Type B pancreatic cell (in vitro differentiated cells): ENCODE measurements at regions not wholly inside any gene's neighbourhood (a gene's known extent, or its start where the extent isn't known, plus 50 kb on each side); places are given as distances from the start of the nearest gene placed in this dataset.
A peak's percentile ranks its signal among the peaks of the same experiment; 100 is the strongest.

ENCODE experiments used
- DNase-seq: peaks from one replicate; pipeline ENCODE4 v3.0.0; 2021; ENCODE audit warnings: mixed read lengths; ENCODE audit not compliant: unreplicated experiment; ENCODE audit errors: extremely low spot score
- H3K27ac Mint-ChIP-seq: 2 replicates; pipeline ENCODE4 v1.8.0; 2021; ENCODE audit warnings: mild to moderate bottlenecking, mixed read lengths
- H3K27me3 Mint-ChIP-seq: 2 replicates; pipeline ENCODE4 v1.8.0; 2021; ENCODE audit warnings: mixed read lengths
- H3K36me3 Mint-ChIP-seq: 2 replicates; pipeline ENCODE4 v1.8.0; 2021; ENCODE audit warnings: mixed read lengths
- H3K4me1 Mint-ChIP-seq: one replicate; pipeline ENCODE4 v1.8.0; 2021; ENCODE audit warnings: mixed read lengths; ENCODE audit not compliant: unreplicated experiment
- H3K4me3 Mint-ChIP-seq: 2 replicates; pipeline ENCODE4 v1.8.0; 2021; ENCODE audit warnings: mild to moderate bottlenecking, mixed read lengths
- H3K9me3 Mint-ChIP-seq: 2 replicates; pipeline ENCODE4 v1.8.0; 2021; ENCODE audit warnings: mixed read lengths
- CTCF ChIP-seq: fragments of 200-600 bp; sonication (generic); conservative IDR thresholded peaks from 2 replicates; pipeline ENCODE4 v1.5.0; 2021; ENCODE audit warnings: antibody characterized with exemption, mild to moderate bottlenecking

GRCh38 chr4:77332696-77333270, 175.8 kb downstream of the CCNG2 start:
- no peak for DNase-seq

GRCh38 chr4:77336411-77337142, 179.6 kb downstream of the CCNG2 start:
- H3K4me1 Mint-ChIP-seq = no peaks in the 10 kb centered on the region
- peaks cover 4% of the 10 kb centered on the region for H3K27me3 Mint-ChIP-seq
- H3K9me3 Mint-ChIP-seq = no peaks in the 10 kb centered on the region
- DNase-seq = no peak
- peaks cover under 1% of the 10 kb centered on the region for H3K36me3 Mint-ChIP-seq
- no peak overlapping the region for H3K27ac Mint-ChIP-seq
- TF ChIP-seq CTCF = no peak
- H3K4me3 Mint-ChIP-seq = no peak overlapping the region

More at GRCh38 chr4:77332696-77333270, 175.8 kb downstream of the CCNG2 start:
- Mint-ChIP-seq H3K4me1 (no peaks in the 10 kb centered on the region), H3K27ac (peak overlapping the region; percentile 50), H3K9me3 (peaks cover 5% of the 10 kb centered on the region), H3K27me3 (no peaks in the 10 kb centered on the region), H3K36me3 (no peaks in the 10 kb centered on the region), H3K4me3 (no peak overlapping the region)
- no peak for TF ChIP-seq CTCF

- H3K4me1 Mint-ChIP-seq = no peaks in the 10 kb centered on the region
- no peak overlapping the region for H3K4me3 Mint-ChIP-seq
- peaks cover 4% of the 10 kb centered on the region for H3K27me3 Mint-ChIP-seq
- H3K36me3 Mint-ChIP-seq = peaks cover 4% of the 10 kb centered on the region
- peaks cover 13% of the 10 kb centered on the region for H3K9me3 Mint-ChIP-seq
- no peak for DNase-seq
- TF ChIP-seq CTCF = no peak
- H3K27ac Mint-ChIP-seq = peak overlapping the region; percentile 68
Measured at GRCh38 chr4:77342170-77342810, 185.3 kb downstream of the CCNG2 start.

- no peak overlapping the region for H3K4me3 Mint-ChIP-seq
- peaks cover 4% of the 10 kb centered on the region for H3K36me3 Mint-ChIP-seq
- no peaks in the 10 kb centered on the region for H3K4me1 Mint-ChIP-seq
- H3K9me3 Mint-ChIP-seq = peaks cover 13% of the 10 kb centered on the region
- H3K27me3 Mint-ChIP-seq = peaks cover under 1% of the 10 kb centered on the region
- no peak for DNase-seq
- no peak overlapping the region for H3K27ac Mint-ChIP-seq
- TF ChIP-seq CTCF = no peak
Measured at GRCh38 chr4:77344001-77344400, 187.0 kb downstream of the CCNG2 start.

GRCh38 chr4:77344784-77345183, 187.8 kb downstream of the CCNG2 start:
- Mint-ChIP-seq H3K4me3 (no peak overlapping the region), H3K27me3 (no peaks in the 10 kb centered on the region), H3K4me1 (no peaks in the 10 kb centered on the region), H3K27ac (no peak overlapping the region), H3K36me3 (peaks cover 4% of the 10 kb centered on the region), H3K9me3 (peaks cover 13% of the 10 kb centered on the region)
- DNase-seq = no peak
- TF ChIP-seq CTCF = no peak
